ENCODE measurements at regions not wholly inside any gene's neighbourhood (a gene's known extent, or its start where the extent isn't known, plus 50 kb on each side); places are given as distances from the start of the nearest gene placed in this dataset.

- DNase-seq (ENCODE audit: low spot score) = no peak
- no peaks in the 10 kb centered on the region for H3K36me3 Mint-ChIP-seq (ENCODE audit: low read depth, unreplicated experiment)
- no peak overlapping the region for H3K27ac Mint-ChIP-seq (ENCODE audit: unreplicated experiment)
- H3K27me3 Mint-ChIP-seq (ENCODE audit: unreplicated experiment) = no peaks in the 10 kb centered on the region
- no peak overlapping the region for H3K4me3 Mint-ChIP-seq (ENCODE audit: unreplicated experiment)
- TF ChIP-seq, protein P1, sequence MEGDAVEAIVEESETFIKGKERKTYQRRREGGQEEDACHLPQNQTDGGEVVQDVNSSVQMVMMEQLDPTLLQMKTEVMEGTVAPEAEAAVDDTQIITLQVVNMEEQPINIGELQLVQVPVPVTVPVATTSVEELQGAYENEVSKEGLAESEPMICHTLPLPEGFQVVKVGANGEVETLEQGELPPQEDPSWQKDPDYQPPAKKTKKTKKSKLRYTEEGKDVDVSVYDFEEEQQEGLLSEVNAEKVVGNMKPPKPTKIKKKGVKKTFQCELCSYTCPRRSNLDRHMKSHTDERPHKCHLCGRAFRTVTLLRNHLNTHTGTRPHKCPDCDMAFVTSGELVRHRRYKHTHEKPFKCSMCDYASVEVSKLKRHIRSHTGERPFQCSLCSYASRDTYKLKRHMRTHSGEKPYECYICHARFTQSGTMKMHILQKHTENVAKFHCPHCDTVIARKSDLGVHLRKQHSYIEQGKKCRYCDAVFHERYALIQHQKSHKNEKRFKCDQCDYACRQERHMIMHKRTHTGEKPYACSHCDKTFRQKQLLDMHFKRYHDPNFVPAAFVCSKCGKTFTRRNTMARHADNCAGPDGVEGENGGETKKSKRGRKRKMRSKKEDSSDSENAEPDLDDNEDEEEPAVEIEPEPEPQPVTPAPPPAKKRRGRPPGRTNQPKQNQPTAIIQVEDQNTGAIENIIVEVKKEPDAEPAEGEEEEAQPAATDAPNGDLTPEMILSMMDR (IDR thresholded peaks at IDR 0.05; ENCODE audit: unreplicated experiment) = no peak
- no peaks in the 10 kb centered on the region for H3K4me1 Mint-ChIP-seq (ENCODE audit: unreplicated experiment)
- no peaks in the 10 kb centered on the region for H3K9me3 Mint-ChIP-seq (ENCODE audit: unreplicated experiment)
Measured at GRCh38 chr4:14575289-14575688, 427.0 kb upstream of the CPEB2 start.

- Mint-ChIP-seq H3K4me1 (ENCODE audit: unreplicated experiment) (no peaks in the 10 kb centered on the region), H3K9me3 (ENCODE audit: unreplicated experiment) (no peaks in the 10 kb centered on the region), H3K27me3 (ENCODE audit: unreplicated experiment) (no peaks in the 10 kb centered on the region), H3K36me3 (ENCODE audit: low read depth, unreplicated experiment) (no peaks in the 10 kb centered on the region), H3K4me3 (ENCODE audit: unreplicated experiment) (no peak overlapping the region), H3K27ac (ENCODE audit: unreplicated experiment) (no peak overlapping the region)
- TF ChIP-seq, protein P1 (IDR thresholded peaks at IDR 0.05; ENCODE audit: unreplicated experiment) = no peak
- no peak for DNase-seq (ENCODE audit: low spot score)
Measured at GRCh38 chr4:14575919-14576318, 426.4 kb upstream of the CPEB2 start.

DNA sequence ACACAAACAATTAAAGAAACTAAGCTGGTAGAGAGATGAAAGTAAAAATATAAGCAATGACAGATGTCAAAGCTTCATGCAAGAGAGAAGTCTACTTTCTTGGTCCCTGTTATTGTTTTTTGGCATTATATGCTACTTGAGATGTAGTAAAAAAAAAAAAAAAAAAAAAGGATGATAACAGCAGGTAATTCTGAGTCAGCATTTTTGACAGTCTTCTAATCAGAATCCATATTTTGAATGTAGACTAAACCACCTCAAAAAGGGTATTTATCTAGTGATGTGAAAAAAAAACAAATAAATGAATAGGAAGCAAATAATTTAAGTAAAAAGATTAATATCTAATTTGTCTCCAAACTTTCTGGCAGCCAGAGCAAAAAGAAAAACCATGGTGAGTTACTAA lies 422.2 kb upstream of the CPEB2 start:
- TF ChIP-seq, protein P1 (IDR thresholded peaks at IDR 0.05; ENCODE audit: unreplicated experiment) = no peak
- no peak overlapping the region for H3K27ac Mint-ChIP-seq (ENCODE audit: unreplicated experiment)
- H3K36me3 Mint-ChIP-seq (ENCODE audit: low read depth, unreplicated experiment) = no peaks in the 10 kb centered on the region
- DNase-seq (ENCODE audit: low spot score) = no peak
- peaks cover 1% of the 10 kb centered on the region for H3K27me3 Mint-ChIP-seq (ENCODE audit: unreplicated experiment)
- no peak overlapping the region for H3K4me3 Mint-ChIP-seq (ENCODE audit: unreplicated experiment)
- H3K9me3 Mint-ChIP-seq (ENCODE audit: unreplicated experiment) = no peaks in the 10 kb centered on the region
- no peaks in the 10 kb centered on the region for H3K4me1 Mint-ChIP-seq (ENCODE audit: unreplicated experiment)

DNA sequence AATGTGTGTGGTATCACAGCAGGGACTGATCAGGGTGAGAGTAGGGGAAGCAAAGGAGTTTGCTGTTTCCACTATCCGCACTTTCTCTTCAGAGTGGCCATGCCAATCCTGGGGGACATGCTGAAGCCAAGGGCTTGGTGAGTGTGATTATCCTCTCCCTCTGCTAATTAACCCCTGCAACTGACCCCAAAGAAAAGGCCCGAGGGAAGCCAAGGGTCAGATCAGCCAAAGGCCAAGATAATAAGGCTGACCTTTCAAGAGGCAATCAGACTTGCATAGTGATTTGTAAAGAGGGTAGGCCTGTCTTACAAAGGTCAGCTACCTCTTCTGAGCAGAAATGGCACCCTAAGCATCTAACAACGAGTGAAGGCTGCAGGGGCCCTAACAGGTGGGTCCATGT lies 420.5 kb upstream of the CPEB2 start:
- Mint-ChIP-seq H3K36me3 (ENCODE audit: low read depth, unreplicated experiment) (no peaks in the 10 kb centered on the region), H3K27ac (ENCODE audit: unreplicated experiment) (no peak overlapping the region), H3K4me1 (ENCODE audit: unreplicated experiment) (no peaks in the 10 kb centered on the region), H3K9me3 (ENCODE audit: unreplicated experiment) (no peaks in the 10 kb centered on the region), H3K4me3 (ENCODE audit: unreplicated experiment) (no peak overlapping the region), H3K27me3 (ENCODE audit: unreplicated experiment) (peaks cover 3% of the 10 kb centered on the region)
- TF ChIP-seq, protein P1 (IDR thresholded peaks at IDR 0.05; ENCODE audit: unreplicated experiment) = no peak
- no peak for DNase-seq (ENCODE audit: low spot score)

GRCh38 chr4:14582677-14583076 lies 419.6 kb upstream of the CPEB2 start:
- H3K27ac Mint-ChIP-seq (ENCODE audit: unreplicated experiment) = no peak overlapping the region
- no peak for DNase-seq (ENCODE audit: low spot score)
- no peaks in the 10 kb centered on the region for H3K4me1 Mint-ChIP-seq (ENCODE audit: unreplicated experiment)
- no peaks in the 10 kb centered on the region for H3K36me3 Mint-ChIP-seq (ENCODE audit: low read depth, unreplicated experiment)
- H3K4me3 Mint-ChIP-seq (ENCODE audit: unreplicated experiment) = no peak overlapping the region
- H3K27me3 Mint-ChIP-seq (ENCODE audit: unreplicated experiment) = peaks cover 3% of the 10 kb centered on the region
- TF ChIP-seq, protein P1 (IDR thresholded peaks at IDR 0.05; ENCODE audit: unreplicated experiment) = no peak
- no peaks in the 10 kb centered on the region for H3K9me3 Mint-ChIP-seq (ENCODE audit: unreplicated experiment)
